HG02943 (cell line): ENCODE measurements at regions not wholly inside any gene's neighbourhood (a gene's known extent, or its start where the extent isn't known, plus 50 kb on each side); places are given as distances from the start of the nearest gene placed in this dataset.

ENCODE experiments used
- ATAC-seq: cut with Tn5 transposase; IDR thresholded peaks from one replicate; pipeline ENCODE4 v1.9.1; 2021; ENCODE audit warnings: mild to moderate bottlenecking, low read depth, moderate library complexity; ENCODE audit not compliant: unreplicated experiment

- no peak for ATAC-seq
These were observed 229.9 kb downstream of the RPS24 start for GRCh38 chr10:78263521-78263988.

GRCh38 chr10:78264361-78264760 lies 230.7 kb downstream of the RPS24 start:
- no peak for ATAC-seq

GRCh38 chr10:78266741-78267469 lies 233.2 kb downstream of the RPS24 start:
- no peak for ATAC-seq

GRCh38 chr10:78267598-78267997 lies 233.9 kb downstream of the RPS24 start:
- ATAC-seq: no peak

GRCh38 chr10:78269060-78269459 lies 235.4 kb downstream of the RPS24 start:
- no peak for ATAC-seq

- no peak for ATAC-seq
These were observed 238.7 kb downstream of the RPS24 start for GRCh38 chr10:78272329-78272728.

- no peak for ATAC-seq
These were observed 240.8 kb downstream of the RPS24 start for GRCh38 chr10:78274491-78274890.

GRCh38 chr10:78276139-78276538 lies 242.5 kb downstream of the RPS24 start:
- no peak for ATAC-seq

GRCh38 chr10:78277314-78278057 lies 243.8 kb downstream of the RPS24 start:
- no peak for ATAC-seq

GRCh38 chr10:78278058-78278404 lies 244.4 kb downstream of the RPS24 start:
- no peak for ATAC-seq

- no peak for ATAC-seq
These were observed 246.1 kb downstream of the RPS24 start for GRCh38 chr10:78279756-78280155.

GRCh38 chr10:78280604-78281003 lies 246.9 kb downstream of the RPS24 start:
- ATAC-seq: no peak

- no peak for ATAC-seq
These were observed 248.0 kb downstream of the RPS24 start for GRCh38 chr10:78281627-78282026.

GRCh38 chr10:78283069-78283682 lies 249.5 kb downstream of the RPS24 start:
- ATAC-seq: no peak

GRCh38 chr10:78284381-78284780 lies 250.7 kb downstream of the RPS24 start:
- no peak for ATAC-seq

GRCh38 chr10:78285226-78285625 lies 251.6 kb downstream of the RPS24 start:
- no peak for ATAC-seq

GRCh38 chr10:78286186-78286585 lies 252.5 kb downstream of the RPS24 start:
- ATAC-seq: no peak

- ATAC-seq: no peak
These were observed 253.0 kb downstream of the RPS24 start for GRCh38 chr10:78286668-78287067.

GRCh38 chr10:78287618-78288017 lies 254.0 kb downstream of the RPS24 start:
- no peak for ATAC-seq

GRCh38 chr10:78288663-78289062 lies 255.0 kb downstream of the RPS24 start:
- ATAC-seq: no peak

GRCh38 chr10:78290131-78290750 lies 256.6 kb downstream of the RPS24 start:
- ATAC-seq: no peak
